B cell (primary cell): ENCODE measurements at regions not wholly inside any gene's neighbourhood (a gene's known extent, or its start where the extent isn't known, plus 50 kb on each side); places are given as distances from the start of the nearest gene placed in this dataset.

Experiments
- EZH2 ChIP-seq: IDR thresholded peaks from 2 replicates; pipeline ENCODE4 v1.6.1; 2012; ENCODE audit warnings: borderline replicate concordance, low read depth, mild to moderate bottlenecking, moderate library complexity, low read length; ENCODE audit not compliant: insufficient read depth, poor library complexity, severe bottlenecking
- TF ChIP-seq, protein P1 (sequence below): fragments of 200-600 bp; IDR thresholded peaks from one replicate; pipeline ENCODE4 v1.8.0; 2022; ENCODE audit warnings: antibody characterized with exemption, mild to moderate bottlenecking

- TF ChIP-seq, protein P1, sequence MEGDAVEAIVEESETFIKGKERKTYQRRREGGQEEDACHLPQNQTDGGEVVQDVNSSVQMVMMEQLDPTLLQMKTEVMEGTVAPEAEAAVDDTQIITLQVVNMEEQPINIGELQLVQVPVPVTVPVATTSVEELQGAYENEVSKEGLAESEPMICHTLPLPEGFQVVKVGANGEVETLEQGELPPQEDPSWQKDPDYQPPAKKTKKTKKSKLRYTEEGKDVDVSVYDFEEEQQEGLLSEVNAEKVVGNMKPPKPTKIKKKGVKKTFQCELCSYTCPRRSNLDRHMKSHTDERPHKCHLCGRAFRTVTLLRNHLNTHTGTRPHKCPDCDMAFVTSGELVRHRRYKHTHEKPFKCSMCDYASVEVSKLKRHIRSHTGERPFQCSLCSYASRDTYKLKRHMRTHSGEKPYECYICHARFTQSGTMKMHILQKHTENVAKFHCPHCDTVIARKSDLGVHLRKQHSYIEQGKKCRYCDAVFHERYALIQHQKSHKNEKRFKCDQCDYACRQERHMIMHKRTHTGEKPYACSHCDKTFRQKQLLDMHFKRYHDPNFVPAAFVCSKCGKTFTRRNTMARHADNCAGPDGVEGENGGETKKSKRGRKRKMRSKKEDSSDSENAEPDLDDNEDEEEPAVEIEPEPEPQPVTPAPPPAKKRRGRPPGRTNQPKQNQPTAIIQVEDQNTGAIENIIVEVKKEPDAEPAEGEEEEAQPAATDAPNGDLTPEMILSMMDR, result no peak
- no peak for TF ChIP-seq EZH2
Observed at GRCh38 chr4:188841523-188841922, 702.3 kb downstream of the TRIML1 start.
